B cell (primary cell): ENCODE measurements at regions not wholly inside any gene's neighbourhood (a gene's known extent, or its start where the extent isn't known, plus 50 kb on each side); places are given as distances from the start of the nearest gene placed in this dataset.

Source experiments
- ATAC-seq: fragments of 200-7000 bp; cut with Tn5 transposase; one replicate; pipeline ENCODE4 v1.10.0; 2021; ENCODE audit warnings: low read depth, mild to moderate bottlenecking, moderate number of reproducible peaks, moderate library complexity
- CTCF ChIA-PET: fragments of 350-600 bp; sonication (Branson Sonifier 250); formaldehyde crosslinking; loops from one replicate; lab custom pipeline; 2021; ENCODE audit warnings: antibody characterized with exemption, inconsistent platforms; lab: Charles Lee
- POLR2A ChIA-PET: fragments of 350-600 bp; sonication (Branson Sonifier 250); formaldehyde crosslinking; loops from one replicate; lab custom pipeline; 2021; ENCODE audit warnings: antibody characterized with exemption; lab: Charles Lee
- DNase-seq: peaks from one replicate; pipeline ENCODE4 v3.0.0; 2013
- H2AFZ ChIP-seq: 2 replicates; pipeline ENCODE4 v1.6.1; 2012; ENCODE audit warnings: mild to moderate bottlenecking, low read depth, low read length; ENCODE audit not compliant: insufficient read depth, poor library complexity, severe bottlenecking
- H3K27ac ChIP-seq, 2 donors: 1 replicate in 1 of 2; 2 replicates in 1 of 2; pipeline ENCODE4 v1.5.1; 2012 to 2013; ENCODE audit warnings: low read length in 2 of 2, mild to moderate bottlenecking in 2 of 2, moderate library complexity in 1 of 2
- H3K27me3 ChIP-seq, 4 experiments: fragments of 200-600 bp in 1 of 4; sonication (generic) in 1 of 4; replicated peaks in 1 of 4; 1 replicate in 2 of 4; 2 replicates in 2 of 4; pipeline versions ENCODE4 v1.6.1 to v1.7.0; 2013 to 2016; ENCODE audit warnings: low read length in 3 of 4, mild to moderate bottlenecking in 2 of 4, mixed read lengths in 1 of 4, moderate library complexity in 1 of 4; ENCODE audit not compliant: insufficient read depth in 4 of 4, control insufficient read depth in 3 of 4; ENCODE audit errors: control extremely low read depth in 1 of 4
- H3K36me3 ChIP-seq, 2 experiments: replicated peaks in 1 of 2; 1 replicate in 1 of 2; 2 replicates in 1 of 2; pipeline versions ENCODE4 v1.6.1 to v1.7.1; 2013; ENCODE audit warnings: low read length in 1 of 2; ENCODE audit not compliant: insufficient read depth in 2 of 2, control insufficient read depth in 1 of 2; ENCODE audit errors: control extremely low read depth in 1 of 2, extremely low read depth in 1 of 2
- H3K4me1 ChIP-seq, 2 donors: fragments of 200-600 bp in 1 of 2; sonication (generic) in 1 of 2; 1 replicate in 1 of 2; 2 replicates in 1 of 2; pipeline versions ENCODE4 v1.5.1 to v1.6.1; 2013 to 2017; ENCODE audit warnings: low read length in 2 of 2; ENCODE audit not compliant: control insufficient read depth in 2 of 2, insufficient read depth in 2 of 2
- H3K4me2 ChIP-seq: replicated peaks from 2 replicates; pipeline ENCODE3; 2012; ENCODE audit warnings: mild to moderate bottlenecking, low read depth, low read length; ENCODE audit not compliant: poor library complexity, severe bottlenecking
- H3K4me3 ChIP-seq, 5 experiments: fragments of 200-600 bp in 1 of 5; sonication (generic) in 1 of 5; 1 replicate in 3 of 5; 2 replicates in 2 of 5; pipeline versions ENCODE4 v1.5.1 to v1.7.0; 2011 to 2016; ENCODE audit warnings: low read length in 4 of 5, mild to moderate bottlenecking in 4 of 5, low read depth in 2 of 5, control low read depth in 1 of 5, moderate library complexity in 1 of 5; ENCODE audit not compliant: insufficient read depth in 1 of 5; ENCODE audit errors: control extremely low read depth in 1 of 5, extremely low read depth in 1 of 5
- H3K79me2 ChIP-seq: fragments of 200-600 bp; sonication (generic); one replicate; pipeline ENCODE4 v1.6.0; 2016; ENCODE audit warnings: low read length; ENCODE audit not compliant: control insufficient read depth, insufficient read depth
- H3K9ac ChIP-seq: fragments of 200-600 bp; sonication (generic); 2 replicates; pipeline ENCODE4 v1.6.1; 2017; ENCODE audit warnings: mild to moderate bottlenecking, low read length, moderate library complexity
- H3K9me3 ChIP-seq, 3 donors: one replicate each; pipeline versions ENCODE4 v1.6.1 to v1.7.1; 2013; ENCODE audit warnings: low read length in 2 of 3; ENCODE audit not compliant: control insufficient read depth in 2 of 3, insufficient read depth in 1 of 3; ENCODE audit errors: control extremely low read depth in 1 of 3
- H4K20me1 ChIP-seq: 2 replicates; pipeline ENCODE4 v1.6.0; 2012; ENCODE audit warnings: mild to moderate bottlenecking, low read length; ENCODE audit not compliant: insufficient read depth, control insufficient read depth, poor library complexity, severe bottlenecking
- H3K27ac Mint-ChIP-seq: one replicate; pipeline ENCODE4 v1.8.0; 2021; ENCODE audit warnings: mixed read lengths
- H3K27me3 Mint-ChIP-seq: one replicate; pipeline ENCODE4 v1.8.0; 2021; ENCODE audit warnings: mixed read lengths
- H3K4me1 Mint-ChIP-seq: one replicate; pipeline ENCODE4 v1.8.0; 2021; ENCODE audit warnings: mixed read lengths
- H3K4me3 Mint-ChIP-seq: one replicate; pipeline ENCODE4 v1.8.0; 2021; ENCODE audit warnings: mixed read lengths
- H3K9me3 Mint-ChIP-seq: one replicate; pipeline ENCODE4 v1.8.0; 2022; ENCODE audit warnings: mixed read lengths; ENCODE audit not compliant: insufficient read depth
- EZH2 ChIP-seq: IDR thresholded peaks from 2 replicates; pipeline ENCODE4 v1.6.1; 2012; ENCODE audit warnings: borderline replicate concordance, low read depth, mild to moderate bottlenecking, moderate library complexity, low read length; ENCODE audit not compliant: insufficient read depth, poor library complexity, severe bottlenecking
- WGBS: methylation state at CpG from one replicate; pipeline ENCODE4 v1.1.5; 2013; ENCODE audit warnings: missing lambda C conversion rate; ENCODE audit not compliant: insufficient coverage; 5-methylcytosine and 5-hydroxymethylcytosine counted together
- intact Hi-C: fragments of 100-400 bp; cut with micrococcal nuclease; formaldehyde crosslinking; loops from one replicate; pipeline ENCODE4 v1.10.0; 2022
- TF ChIP-seq, protein P1 (sequence below): fragments of 200-600 bp; IDR thresholded peaks from one replicate; pipeline ENCODE4 v1.8.0; 2022; ENCODE audit warnings: antibody characterized with exemption, mild to moderate bottlenecking

DNA sequence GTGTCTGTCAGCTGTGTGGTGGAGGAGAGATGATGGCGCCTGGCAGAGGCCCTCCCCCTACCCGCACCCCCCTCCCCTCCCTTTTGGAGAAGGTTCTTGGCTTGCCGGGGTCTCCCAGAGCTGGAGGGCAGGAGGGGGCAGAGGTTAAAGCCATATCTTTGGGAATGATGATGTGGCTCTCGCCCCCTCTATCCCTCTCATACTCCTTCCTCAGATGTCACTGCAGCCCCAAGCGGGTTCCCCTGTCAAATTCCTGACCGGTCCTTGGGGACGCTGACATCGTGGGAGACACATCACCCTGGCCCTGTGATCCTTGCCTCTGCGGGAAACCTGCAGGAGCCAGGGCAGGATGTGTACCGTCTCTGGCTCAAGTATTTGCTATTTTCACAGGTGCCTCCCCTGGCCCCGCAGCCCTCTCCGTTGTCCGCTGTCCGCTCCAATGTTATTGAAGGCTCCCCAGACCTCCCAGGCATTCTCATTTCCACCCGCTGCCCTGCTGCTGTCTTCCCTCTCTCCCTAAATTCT is 109.5 kb downstream of the FOXD1 start:
- no peaks in the 10 kb centered on the region for H3K79me2 ChIP-seq
- H3K36me3 ChIP-seq: no peaks in the 10 kb centered on the region
- no peak overlapping the region for H3K4me2 ChIP-seq
- 86% methylated on average over 11 of the region's 15 CpGs for WGBS
- Mint-ChIP-seq H3K4me1 (no peaks in the 10 kb centered on the region), H3K27me3 (peaks cover 49% of the 10 kb centered on the region), H3K9me3 (no peaks in the 10 kb centered on the region), H3K27ac (no peak overlapping the region), H3K4me3 (no peak overlapping the region)
- DNase-seq (no peak), ATAC-seq (no peak)
- ChIA-PET POLR2A (no interaction called here), CTCF (no interaction called here)
- peaks cover 0 to 14% (median 5%) of the 10 kb centered on the region in 4 experiments for H3K27me3 ChIP-seq
- peaks cover 0 to 6% (median 0%) of the 10 kb centered on the region in 3 donors for H3K9me3 ChIP-seq
- no peak overlapping the region for H2AFZ ChIP-seq
- intact Hi-C loops: no loop called here
- H3K9ac ChIP-seq: no peak overlapping the region
- H3K27ac ChIP-seq: no peak overlapping the region
- no peak overlapping the region for H3K4me3 ChIP-seq
- H4K20me1 ChIP-seq: no peaks in the 10 kb centered on the region
- TF ChIP-seq, protein P1, sequence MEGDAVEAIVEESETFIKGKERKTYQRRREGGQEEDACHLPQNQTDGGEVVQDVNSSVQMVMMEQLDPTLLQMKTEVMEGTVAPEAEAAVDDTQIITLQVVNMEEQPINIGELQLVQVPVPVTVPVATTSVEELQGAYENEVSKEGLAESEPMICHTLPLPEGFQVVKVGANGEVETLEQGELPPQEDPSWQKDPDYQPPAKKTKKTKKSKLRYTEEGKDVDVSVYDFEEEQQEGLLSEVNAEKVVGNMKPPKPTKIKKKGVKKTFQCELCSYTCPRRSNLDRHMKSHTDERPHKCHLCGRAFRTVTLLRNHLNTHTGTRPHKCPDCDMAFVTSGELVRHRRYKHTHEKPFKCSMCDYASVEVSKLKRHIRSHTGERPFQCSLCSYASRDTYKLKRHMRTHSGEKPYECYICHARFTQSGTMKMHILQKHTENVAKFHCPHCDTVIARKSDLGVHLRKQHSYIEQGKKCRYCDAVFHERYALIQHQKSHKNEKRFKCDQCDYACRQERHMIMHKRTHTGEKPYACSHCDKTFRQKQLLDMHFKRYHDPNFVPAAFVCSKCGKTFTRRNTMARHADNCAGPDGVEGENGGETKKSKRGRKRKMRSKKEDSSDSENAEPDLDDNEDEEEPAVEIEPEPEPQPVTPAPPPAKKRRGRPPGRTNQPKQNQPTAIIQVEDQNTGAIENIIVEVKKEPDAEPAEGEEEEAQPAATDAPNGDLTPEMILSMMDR: no peak
- no peak for TF ChIP-seq EZH2
- no peaks in the 10 kb centered on the region for H3K4me1 ChIP-seq

DNA sequence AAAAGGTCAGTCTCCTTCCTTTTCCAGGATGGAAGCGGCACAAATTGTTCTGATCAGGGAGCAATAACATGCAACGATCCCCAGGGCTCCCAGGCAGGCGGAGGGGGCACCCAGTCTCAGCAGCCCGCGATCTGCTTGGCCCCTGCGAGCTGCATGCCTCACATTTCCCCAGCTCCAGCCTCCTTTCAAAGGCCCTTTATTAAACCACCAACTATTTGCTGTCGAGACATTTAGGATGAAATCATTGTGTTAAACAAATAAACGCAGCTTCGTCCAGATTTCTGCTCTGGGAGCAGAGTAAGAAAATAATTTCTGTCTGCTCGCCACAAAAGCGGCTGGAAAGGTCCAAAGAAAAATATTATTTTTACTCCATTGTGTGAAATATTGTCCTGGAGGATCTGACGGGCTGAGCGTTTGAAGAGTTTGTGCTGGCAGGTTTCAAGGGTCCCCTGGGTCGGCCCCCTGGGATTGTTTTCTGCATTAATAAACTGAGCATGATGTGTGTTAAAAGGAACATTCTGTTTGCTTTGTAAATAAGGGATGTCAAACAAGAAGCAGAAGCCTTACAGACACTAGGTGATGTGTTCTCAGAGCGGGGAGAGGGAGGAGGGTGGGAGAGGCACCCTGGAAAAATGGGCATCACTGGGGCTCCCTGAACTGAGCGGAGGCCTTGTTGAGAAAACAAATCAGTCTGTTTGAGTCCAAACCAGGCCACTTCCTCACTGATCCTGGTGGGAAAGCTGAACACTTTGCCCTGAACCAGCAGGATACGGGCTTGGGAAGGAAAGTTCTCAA is 110.1 kb downstream of the FOXD1 start:
- no peak for TF ChIP-seq EZH2
- TF ChIP-seq, protein P1: no peak
- intact Hi-C loops: no loop called here
- no peak for DNase-seq
- H3K36me3 ChIP-seq: no peaks in the 10 kb centered on the region
- ATAC-seq: no peak
- no peak overlapping the region for H3K9ac ChIP-seq
- Mint-ChIP-seq H3K4me1 (no peaks in the 10 kb centered on the region), H3K4me3 (no peak overlapping the region), H3K9me3 (no peaks in the 10 kb centered on the region), H3K27me3 (peaks cover 46% of the 10 kb centered on the region), H3K27ac (no peak overlapping the region)
- ChIA-PET POLR2A (no interaction called here), CTCF (no interaction called here)
- H3K4me3 ChIP-seq: no peak overlapping the region
- H3K4me1 ChIP-seq: no peaks in the 10 kb centered on the region
- 78% methylated on average over 8 of the region's 17 CpGs for WGBS
- no peaks in the 10 kb centered on the region for H3K79me2 ChIP-seq
- no peaks in the 10 kb centered on the region for H4K20me1 ChIP-seq
- H3K9me3 ChIP-seq: peaks cover 0 to 6% (median 0%) of the 10 kb centered on the region in 3 donors
- no peak overlapping the region for H2AFZ ChIP-seq
- peaks cover 0 to 17% (median 6%) of the 10 kb centered on the region in 4 experiments for H3K27me3 ChIP-seq
- no peak overlapping the region for H3K27ac ChIP-seq
- H3K4me2 ChIP-seq: no peak overlapping the region
